ENCODE measurements at regions not wholly inside any gene's neighbourhood (a gene's known extent, or its start where the extent isn't known, plus 50 kb on each side); places are given as distances from the start of the nearest gene placed in this dataset.

DNA sequence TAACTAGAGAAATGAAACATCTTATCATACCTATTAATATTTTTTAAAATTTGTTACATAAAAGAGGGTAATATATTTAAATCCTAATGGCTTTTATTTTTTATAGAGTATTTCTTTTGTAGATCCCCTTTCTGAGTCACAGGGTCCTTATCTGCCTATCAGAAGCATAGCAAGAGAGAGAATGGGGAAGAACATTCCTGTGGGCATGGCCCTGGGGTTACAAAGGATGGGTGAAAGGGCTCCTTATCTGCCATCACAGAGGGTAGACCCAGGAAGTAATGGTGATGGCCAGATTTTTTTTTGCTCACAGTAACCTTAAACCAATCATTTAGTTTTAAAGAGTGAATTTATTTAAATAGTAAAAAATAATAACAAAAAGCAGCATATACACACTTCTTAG is 582.1 kb upstream of the HTR1E start:
- TF ChIP-seq GATA2 (IDR thresholded peaks at IDR 0.05; ENCODE audit: low read depth, low read length) (no peak; the same call in 1 of the 2 replicates), GATA3 (IDR thresholded peaks at IDR 0.05; ENCODE audit: low read depth, low read length) (no peak)

Data from SH-SY5Y (cell line).